ENCODE measurements at regions not wholly inside any gene's neighbourhood (a gene's known extent, or its start where the extent isn't known, plus 50 kb on each side); places are given as distances from the start of the nearest gene placed in this dataset.

- no peak for TF ChIP-seq SIN3A (IDR thresholded peaks at IDR 0.05; ENCODE audit: borderline replicate concordance, insufficient read depth, low read length)
- no peak for TF ChIP-seq POLR2AphosphoS5 (IDR thresholded peaks at IDR 0.05; ENCODE audit: low read depth, low read length)
- TF ChIP-seq FOXP2 (optimal IDR thresholded peaks at IDR 0.05; ENCODE audit: borderline replicate concordance, extremely low read depth, extremely low read length, insufficient read depth), result no peak
- no peak for TF ChIP-seq REST (IDR thresholded peaks at IDR 0.05; ENCODE audit: insufficient read depth in 1 of 2, low read depth in 2 of 2, low read length in 2 of 2)
- no peak for TF ChIP-seq TAF1 (IDR thresholded peaks at IDR 0.05; ENCODE audit: borderline replicate concordance, insufficient read depth, low read length)
Measured at GRCh38 chr2:180146541-180146940, 139.4 kb upstream of the CWC22 start.

DNA sequence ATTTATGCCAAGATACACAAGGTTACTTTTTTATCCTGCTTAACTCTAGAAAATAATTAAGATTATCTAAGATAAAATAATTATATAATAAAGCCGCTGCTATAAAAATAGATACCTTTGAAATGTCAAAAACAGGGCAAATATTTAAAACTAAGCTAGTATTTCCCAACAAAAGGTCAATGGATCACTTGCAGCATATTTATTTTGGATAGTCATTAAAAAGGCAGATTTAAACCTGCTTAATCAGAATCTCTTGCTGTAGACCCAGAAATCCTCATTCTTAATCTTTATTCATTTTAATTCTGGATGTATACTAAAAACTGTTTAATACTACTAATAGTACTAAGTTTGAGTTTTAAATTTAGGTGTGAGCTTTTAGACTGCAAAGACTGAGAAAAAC lies 139.0 kb upstream of the CWC22 start:
- TF ChIP-seq REST (IDR thresholded peaks at IDR 0.05; ENCODE audit: insufficient read depth in 1 of 2, low read depth in 2 of 2, low read length in 2 of 2) (no peak), POLR2AphosphoS5 (IDR thresholded peaks at IDR 0.05; ENCODE audit: low read depth, low read length) (no peak), SIN3A (IDR thresholded peaks at IDR 0.05; ENCODE audit: borderline replicate concordance, insufficient read depth, low read length) (no peak), FOXP2 (optimal IDR thresholded peaks at IDR 0.05; ENCODE audit: borderline replicate concordance, extremely low read depth, extremely low read length, insufficient read depth) (no peak), TAF1 (IDR thresholded peaks at IDR 0.05; ENCODE audit: borderline replicate concordance, insufficient read depth, low read length) (no peak)

- TF ChIP-seq REST (IDR thresholded peaks at IDR 0.05; ENCODE audit: insufficient read depth in 1 of 2, low read depth in 2 of 2, low read length in 2 of 2) (no peak), TAF1 (IDR thresholded peaks at IDR 0.05; ENCODE audit: borderline replicate concordance, insufficient read depth, low read length) (no peak), FOXP2 (optimal IDR thresholded peaks at IDR 0.05; ENCODE audit: borderline replicate concordance, extremely low read depth, extremely low read length, insufficient read depth) (no peak), SIN3A (IDR thresholded peaks at IDR 0.05; ENCODE audit: borderline replicate concordance, insufficient read depth, low read length) (no peak), POLR2AphosphoS5 (IDR thresholded peaks at IDR 0.05; ENCODE audit: low read depth, low read length) (no peak)
Measured at GRCh38 chr2:180145163-180145562, 138.1 kb upstream of the CWC22 start.

DNA sequence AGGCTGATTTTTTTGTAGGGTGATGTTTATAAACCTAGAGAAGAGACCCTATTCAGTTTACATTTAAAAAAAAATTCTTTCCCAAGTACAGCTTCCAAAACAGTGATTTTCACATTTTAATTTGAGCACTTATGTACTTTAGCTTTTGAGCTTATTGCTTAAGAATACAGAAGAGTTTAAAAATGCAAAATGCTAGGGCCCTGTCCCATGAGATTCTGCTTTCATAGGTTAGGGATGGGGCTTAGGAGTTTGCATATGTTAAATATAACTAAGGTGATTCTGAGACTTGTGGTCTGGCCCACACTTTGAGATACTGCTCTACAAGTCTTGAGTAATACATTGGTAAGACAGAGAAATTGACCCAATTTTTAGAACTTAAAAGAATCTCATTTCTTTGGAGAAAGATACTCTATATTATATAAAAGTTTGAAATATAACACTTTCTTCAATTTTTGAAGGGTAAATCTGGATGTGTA lies 137.3 kb upstream of the CWC22 start:
- no peak for TF ChIP-seq TAF1 (IDR thresholded peaks at IDR 0.05; ENCODE audit: borderline replicate concordance, insufficient read depth, low read length)
- no peak for TF ChIP-seq REST (IDR thresholded peaks at IDR 0.05; ENCODE audit: insufficient read depth in 1 of 2, low read depth in 2 of 2, low read length in 2 of 2)
- TF ChIP-seq FOXP2 (optimal IDR thresholded peaks at IDR 0.05; ENCODE audit: borderline replicate concordance, extremely low read depth, extremely low read length, insufficient read depth), result no peak
- no peak for TF ChIP-seq SIN3A (IDR thresholded peaks at IDR 0.05; ENCODE audit: borderline replicate concordance, insufficient read depth, low read length)
